Glomerular visceral epithelial cell (primary cell): ENCODE measurements at regions not wholly inside any gene's neighbourhood (a gene's known extent, or its start where the extent isn't known, plus 50 kb on each side); places are given as distances from the start of the nearest gene placed in this dataset.

Source experiments
- DNase-seq: peaks from one replicate; pipeline ENCODE4 v3.0.0-alpha.2; 2016; ENCODE audit errors: extremely low spot score

GRCh38 chr13:64793592-64793991 is 2436.5 kb downstream of the PCDH9 start:
- DNase-seq: no peak

- DNase-seq: no peak
Observed at GRCh38 chr13:64793131-64793530, 2437.0 kb downstream of the PCDH9 start.

GRCh38 chr13:64791373-64791772 is 2438.8 kb downstream of the PCDH9 start:
- DNase-seq: no peak

GRCh38 chr13:64782466-64782865 is 2447.7 kb downstream of the PCDH9 start:
- DNase-seq: peak; percentile 9

GRCh38 chr13:64778002-64778401 is 2452.1 kb downstream of the PCDH9 start:
- no peak for DNase-seq

GRCh38 chr13:64774915-64775314 is 2455.2 kb downstream of the PCDH9 start:
- no peak for DNase-seq

GRCh38 chr13:64770743-64771142 is 2459.4 kb downstream of the PCDH9 start:
- no peak for DNase-seq

- DNase-seq: no peak
Observed at GRCh38 chr13:64767054-64767453, 2463.1 kb downstream of the PCDH9 start.

- no peak for DNase-seq
Observed at GRCh38 chr13:64765636-64766035, 2464.5 kb downstream of the PCDH9 start.

GRCh38 chr13:64758521-64759244 is 2471.5 kb downstream of the PCDH9 start:
- no peak for DNase-seq

- no peak for DNase-seq
Observed at GRCh38 chr13:64756621-64757020, 2473.5 kb downstream of the PCDH9 start.

GRCh38 chr13:64755961-64756360 is 2474.2 kb downstream of the PCDH9 start:
- DNase-seq: no peak

- no peak for DNase-seq
Observed at GRCh38 chr13:64753233-64754000, 2476.7 kb downstream of the PCDH9 start.

- no peak for DNase-seq
Observed at GRCh38 chr13:64749301-64749700, 2480.8 kb downstream of the PCDH9 start.

GRCh38 chr13:64746845-64747244 is 2483.3 kb downstream of the PCDH9 start:
- no peak for DNase-seq

- no peak for DNase-seq
Observed at GRCh38 chr13:64740493-64740892, 2489.6 kb downstream of the PCDH9 start.

- no peak for DNase-seq
Observed at GRCh38 chr13:64725492-64725891, 2504.6 kb downstream of the PCDH9 start.

GRCh38 chr13:64723724-64724123 is 2506.4 kb downstream of the PCDH9 start:
- peak; percentile 84 for DNase-seq

GRCh38 chr13:64718116-64718515 is 2512.0 kb downstream of the PCDH9 start:
- DNase-seq: peak; percentile 60

- no peak for DNase-seq
Observed at GRCh38 chr13:64716936-64717335, 2513.2 kb downstream of the PCDH9 start.

- no peak for DNase-seq
Observed at GRCh38 chr13:64709079-64709478, 2521.1 kb downstream of the PCDH9 start.

- no peak for DNase-seq
Observed at GRCh38 chr13:64704121-64704649, 2526.0 kb downstream of the PCDH9 start.

GRCh38 chr13:64697226-64697625 is 2532.9 kb downstream of the PCDH9 start:
- DNase-seq: no peak
